GM18868 (cell line): ENCODE measurements at regions not wholly inside any gene's neighbourhood (a gene's known extent, or its start where the extent isn't known, plus 50 kb on each side); places are given as distances from the start of the nearest gene placed in this dataset.
"Not testable (repeated sequence)": the region's sequence is repeated elsewhere in the genome, so short reads cannot be mapped to it uniquely, and the experiment has no call there.

ENCODE experiments used
- ATAC-seq: cut with Tn5 transposase; IDR thresholded peaks from one replicate; pipeline ENCODE4 v1.9.1; 2021; ENCODE audit warnings: mild to moderate bottlenecking, moderate library complexity; ENCODE audit not compliant: unreplicated experiment

DNA sequence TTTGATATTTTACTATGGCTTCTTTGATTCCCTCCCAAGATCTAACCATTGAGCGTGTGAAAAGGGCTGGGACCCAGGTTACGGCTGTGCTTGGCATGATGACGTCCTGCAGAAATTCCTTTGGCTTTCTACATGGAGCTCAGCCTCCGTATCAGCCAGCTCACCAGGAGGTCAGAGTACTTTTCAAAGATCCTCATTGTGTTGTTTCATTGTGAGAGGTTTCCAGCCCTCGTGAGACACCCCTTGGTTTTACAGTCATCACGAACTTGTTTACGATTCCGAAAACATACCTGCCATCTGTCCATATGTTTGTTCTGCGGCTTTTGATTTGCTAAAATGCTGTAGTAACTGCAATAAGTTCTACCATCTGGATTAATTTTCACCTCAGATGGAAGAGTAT, 453.1 kb downstream of the TMEM121 start:
- no peak for ATAC-seq

- no peak for ATAC-seq
Observed at GRCh38 chr14:105980224-105980623, 453.8 kb downstream of the TMEM121 start.

- not testable (repeated sequence) for ATAC-seq
Observed at GRCh38 chr14:105981517-105982302, 455.3 kb downstream of the TMEM121 start.

DNA sequence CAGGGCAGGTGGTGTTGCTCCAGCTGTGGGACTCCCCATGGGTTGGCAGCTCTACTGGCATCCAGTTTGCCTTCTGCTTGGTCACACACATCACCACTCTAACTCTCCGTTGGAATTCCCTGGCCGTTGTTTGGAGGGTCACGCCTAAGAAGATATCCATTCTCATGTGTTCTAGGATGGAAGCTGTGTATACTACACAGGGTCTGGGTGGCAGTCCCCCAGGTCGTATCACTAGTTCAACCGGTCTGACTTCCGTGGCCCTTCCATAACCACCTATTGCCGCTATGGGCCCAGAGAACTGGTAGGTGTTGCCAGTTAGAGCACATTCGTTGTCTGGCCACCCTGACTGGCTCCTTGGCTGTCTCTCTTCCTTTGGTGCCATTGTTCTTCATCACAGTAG, 456.3 kb downstream of the TMEM121 start:
- no peak for ATAC-seq

DNA sequence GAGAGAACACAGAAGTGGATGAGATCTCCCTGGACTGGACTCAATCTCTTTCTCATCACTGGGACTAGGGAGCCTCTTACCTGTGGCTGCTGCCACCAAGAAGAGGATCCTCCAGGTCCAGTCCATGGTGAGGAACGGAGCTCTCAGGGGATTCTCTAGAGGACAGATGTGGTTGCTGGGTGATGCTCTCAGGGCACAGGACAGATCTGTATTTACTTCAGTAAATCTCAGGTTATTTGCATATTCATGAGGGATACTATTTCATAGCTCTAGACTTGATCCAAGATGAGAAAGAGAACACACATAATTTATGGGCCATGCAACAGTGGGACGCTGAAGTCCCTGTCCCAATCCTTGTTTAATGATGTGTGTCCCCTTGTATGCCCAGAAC, 460.5 kb downstream of the TMEM121 start:
- no peak for ATAC-seq

GRCh38 chr14:105987563-105987962, 461.2 kb downstream of the TMEM121 start:
- no peak for ATAC-seq

- ATAC-seq, result no peak
Observed at GRCh38 chr14:105989566-105990302, 463.4 kb downstream of the TMEM121 start.

- not testable (repeated sequence) for ATAC-seq
Observed at GRCh38 chr14:105991677-105992076, 465.3 kb downstream of the TMEM121 start.

- no peak for ATAC-seq
Observed at GRCh38 chr14:105993814-105994213, 467.4 kb downstream of the TMEM121 start.

DNA sequence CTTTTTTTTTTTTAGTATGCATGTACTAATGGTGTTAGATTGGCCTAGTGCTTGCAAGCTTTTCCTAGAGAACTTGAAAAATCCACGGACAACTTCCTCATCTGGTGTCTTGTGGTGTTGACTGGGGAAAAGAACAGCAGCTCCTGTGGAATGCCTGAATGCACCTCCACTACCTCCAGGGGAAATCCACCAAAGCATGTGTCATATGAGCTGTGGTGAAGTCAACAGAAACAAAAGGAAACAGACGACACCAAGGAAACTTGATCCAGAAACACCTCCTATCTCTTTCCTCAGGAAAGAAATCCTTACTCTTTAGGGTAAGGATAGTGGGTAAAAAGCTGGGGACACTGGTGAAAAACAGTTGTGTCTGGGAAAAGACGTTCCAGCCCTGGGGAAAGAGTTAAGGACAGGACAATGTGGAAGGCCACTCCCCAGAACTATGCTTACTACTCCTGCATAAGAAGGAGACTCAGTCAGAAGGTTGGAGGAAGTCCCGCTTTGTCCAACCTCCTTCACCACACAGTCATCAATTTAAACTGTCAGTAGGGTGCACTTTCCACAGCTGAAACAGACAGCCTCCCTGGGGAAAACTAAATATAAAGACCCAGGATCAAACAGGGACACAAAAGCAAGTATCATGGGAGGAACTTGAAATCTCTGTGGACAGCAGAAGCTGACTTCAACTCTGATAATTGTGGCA, 468.8 kb downstream of the TMEM121 start:
- not testable (repeated sequence) for ATAC-seq

GRCh38 chr14:105998597-105998996, 472.2 kb downstream of the TMEM121 start:
- not testable (repeated sequence) for ATAC-seq

- ATAC-seq, result peak; percentile 76
Observed at GRCh38 chr14:105999361-106000028, 473.1 kb downstream of the TMEM121 start.

- peak; percentile 61 for ATAC-seq
Observed at GRCh38 chr14:106000029-106000511, 473.7 kb downstream of the TMEM121 start.

DNA sequence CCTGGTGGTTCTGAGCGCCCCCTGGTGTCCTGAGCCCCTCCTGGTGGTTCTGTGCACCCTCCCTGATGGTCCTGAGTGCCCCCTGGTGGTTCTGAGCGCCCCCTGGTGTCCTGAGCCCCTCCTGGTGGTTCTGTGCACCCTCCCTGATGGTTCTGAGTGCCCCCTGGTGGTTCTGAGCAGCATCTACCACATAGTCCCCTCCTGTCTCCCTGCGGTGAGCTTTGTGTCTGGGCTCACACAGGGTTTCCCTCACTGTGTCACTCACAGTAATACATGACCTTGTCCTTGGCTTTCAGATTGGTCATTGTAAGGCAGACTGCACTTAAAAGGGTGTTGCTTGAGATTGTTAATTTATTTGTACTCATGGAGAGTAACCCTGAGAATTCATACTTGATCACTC, 474.9 kb downstream of the TMEM121 start:
- ATAC-seq, result not testable (repeated sequence)

GRCh38 chr14:106003351-106003750, 477.0 kb downstream of the TMEM121 start:
- no peak for ATAC-seq

GRCh38 chr14:106004937-106005795, 478.8 kb downstream of the TMEM121 start:
- ATAC-seq, result not testable (repeated sequence)

- not testable (repeated sequence) for ATAC-seq
Observed at GRCh38 chr14:106006043-106006442, 479.7 kb downstream of the TMEM121 start.

GRCh38 chr14:106006716-106007115, 480.3 kb downstream of the TMEM121 start:
- ATAC-seq, result not testable (repeated sequence)

GRCh38 chr14:106010783-106011182, 484.4 kb downstream of the TMEM121 start:
- no peak for ATAC-seq
